Naive thymus-derived CD4-positive, alpha-beta T cell (primary cell): ENCODE measurements at regions not wholly inside any gene's neighbourhood (a gene's known extent, or its start where the extent isn't known, plus 50 kb on each side); places are given as distances from the start of the nearest gene placed in this dataset.
"Not testable (repeated sequence)": the region's sequence is repeated elsewhere in the genome, so short reads cannot be mapped to it uniquely, and the experiment has no call there.

Experiments
- ATAC-seq: fragments of 150-1000 bp; cut with Tn5 transposase; 2 replicates; pipeline ENCODE4 v1.10.0; 2021; ENCODE audit warnings: mild to moderate bottlenecking, moderate library complexity
- CTCF ChIA-PET: fragments of 350-600 bp; sonication (Branson Sonifier 250); formaldehyde crosslinking; loops from one replicate; lab custom pipeline; 2021; ENCODE audit warnings: antibody characterized with exemption; lab: Charles Lee
- POLR2A ChIA-PET: fragments of 350-600 bp; sonication (Branson Sonifier 250); formaldehyde crosslinking; loops from one replicate; lab custom pipeline; 2021; ENCODE audit warnings: antibody characterized with exemption, inconsistent platforms; lab: Charles Lee
- DNase-seq, 9 donors: peaks; one replicate each; pipeline versions ENCODE4 v3.0.0 to v3.0.0-alpha.2; 2020 to 2022; ENCODE audit warnings: mixed read lengths in 1 of 9
- H3K27ac ChIP-seq: one replicate; pipeline ENCODE4 v1.7.0; 2013; ENCODE audit warnings: mild to moderate bottlenecking, low read depth, low read length, moderate library complexity
- H3K27me3 ChIP-seq, 2 donors: one replicate each; pipeline ENCODE4 v1.7.0; 2013; ENCODE audit warnings: low read length in 2 of 2, mild to moderate bottlenecking in 2 of 2, moderate library complexity in 2 of 2; ENCODE audit not compliant: control insufficient read depth in 2 of 2, insufficient read depth in 2 of 2
- H3K36me3 ChIP-seq, 3 experiments: 1 replicate in 2 of 3; 2 replicates in 1 of 3; pipeline ENCODE4 v1.7.0; 2013; ENCODE audit warnings: low read length in 3 of 3, mild to moderate bottlenecking in 3 of 3, moderate library complexity in 1 of 3; ENCODE audit not compliant: insufficient read depth in 3 of 3, control insufficient read depth in 2 of 3
- H3K4me1 ChIP-seq, 2 donors: one replicate each; pipeline ENCODE4 v1.7.0; 2013; ENCODE audit warnings: low read length in 2 of 2, mild to moderate bottlenecking in 2 of 2, moderate library complexity in 1 of 2; ENCODE audit not compliant: control insufficient read depth in 2 of 2, insufficient read depth in 2 of 2
- H3K4me3 ChIP-seq: 2 replicates; pipeline ENCODE4 v1.7.0; 2013; ENCODE audit warnings: mild to moderate bottlenecking, low read length
- H3K9me3 ChIP-seq, 3 experiments: 1 replicate in 2 of 3; 2 replicates in 1 of 3; pipeline ENCODE4 v1.7.0; 2013; ENCODE audit warnings: low read length in 3 of 3; ENCODE audit not compliant: control insufficient read depth in 2 of 3
- H3K27ac Mint-ChIP-seq, 9 donors: one replicate each; pipeline ENCODE4 v1.8.0; 2020 to 2022; ENCODE audit warnings: mixed read lengths in 9 of 9, mild to moderate bottlenecking in 8 of 9, moderate library complexity in 5 of 9, inconsistent platforms in 2 of 9
- H3K27me3 Mint-ChIP-seq, 5 donors: one replicate each; pipeline ENCODE4 v1.8.0; 2021 to 2022; ENCODE audit warnings: mixed read lengths in 5 of 5, mild to moderate bottlenecking in 1 of 5
- H3K36me3 Mint-ChIP-seq, 5 donors: one replicate each; pipeline ENCODE4 v1.8.0; 2020 to 2022; ENCODE audit warnings: mixed read lengths in 5 of 5, mild to moderate bottlenecking in 3 of 5, inconsistent platforms in 1 of 5
- H3K4me1 Mint-ChIP-seq, 7 donors: one replicate each; pipeline ENCODE4 v1.8.0; 2020 to 2022; ENCODE audit warnings: mixed read lengths in 7 of 7, mild to moderate bottlenecking in 3 of 7, inconsistent platforms in 1 of 7
- H3K4me3 Mint-ChIP-seq, 10 donors: one replicate each; pipeline ENCODE4 v1.8.0; 2020 to 2022; ENCODE audit warnings: mild to moderate bottlenecking in 10 of 10, mixed read lengths in 10 of 10, moderate library complexity in 6 of 10, inconsistent platforms in 2 of 10
- H3K9me3 Mint-ChIP-seq, 11 donors: one replicate each; pipeline ENCODE4 v1.8.0; 2020 to 2022; ENCODE audit warnings: mixed read lengths in 11 of 11, mild to moderate bottlenecking in 4 of 11, inconsistent platforms in 1 of 11, moderate library complexity in 1 of 11
- intact Hi-C, 2 donors: fragments of 100-400 bp; cut with micrococcal nuclease; formaldehyde crosslinking; loops; one replicate each; pipeline ENCODE4 v1.15.1; 2023

DNA sequence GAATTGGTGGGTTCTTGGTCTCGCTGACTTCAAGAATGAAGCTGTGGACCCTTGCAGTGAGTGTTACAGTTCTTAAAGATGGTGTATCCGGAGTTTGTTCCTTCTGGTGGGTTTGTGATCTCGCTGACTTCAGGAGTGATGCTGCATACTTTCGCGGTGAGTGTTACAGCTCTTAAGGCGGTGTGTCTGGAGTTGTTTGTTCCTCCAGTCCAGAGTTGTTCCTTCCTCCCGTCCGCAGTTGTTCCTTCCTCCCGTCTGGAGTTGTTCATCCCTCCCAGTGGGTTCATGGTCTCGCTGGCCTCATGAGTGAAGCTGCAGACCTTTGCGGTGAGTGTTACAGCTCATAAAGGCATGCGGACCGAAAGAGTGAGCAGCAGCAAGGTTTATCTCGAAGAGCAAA is 159.6 kb upstream of the ADAMTSL1 start:
- CTCF ChIA-PET: no interaction called here
- ATAC-seq (no peak), DNase-seq (no peak)
- Histone ChIP-seq H3K27ac (no peak overlapping the region), H3K27me3 (no peaks in the 10 kb centered on the region), H3K4me1 (no peaks in the 10 kb centered on the region), H3K9me3 (no peaks in the 10 kb centered on the region), H3K4me3 (no peak overlapping the region), H3K36me3 (no peaks in the 10 kb centered on the region)
- Mint-ChIP-seq H3K27ac (peak overlapping the region in 1 of 9 donors; percentile 20), H3K36me3 (no peaks in the 10 kb centered on the region), H3K9me3 (peaks cover 0 to 32% (median 8%) of the 10 kb centered on the region in 11 donors), H3K4me1 (no peaks in the 10 kb centered on the region), H3K4me3 (no peak overlapping the region), H3K27me3 (peaks cover 0 to 10% (median 0%) of the 10 kb centered on the region in 5 donors)
- intact Hi-C loops: no loop called here
- POLR2A ChIA-PET: no interaction called here

DNA sequence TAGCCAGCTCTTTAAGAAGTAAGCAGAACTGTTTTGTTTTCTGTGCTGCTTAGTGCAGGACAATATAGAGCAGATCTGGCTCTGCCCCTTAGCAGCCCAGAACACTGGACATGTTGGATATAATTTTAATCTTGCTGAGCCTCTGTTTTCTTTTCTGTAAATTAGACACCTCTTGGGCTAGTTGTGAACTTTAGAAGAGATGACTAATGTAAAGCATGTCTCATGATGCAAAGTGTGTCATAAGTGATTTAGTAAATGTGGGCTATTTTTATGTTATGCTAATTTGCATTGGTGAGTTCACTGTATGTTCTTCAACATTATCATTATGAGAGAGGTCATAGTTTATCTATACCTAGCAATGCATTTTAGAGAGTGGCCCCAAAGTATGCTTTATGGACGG is 156.1 kb upstream of the ADAMTSL1 start:
- H3K36me3 ChIP-seq: no peaks in the 10 kb centered on the region
- no peak overlapping the region for H3K27ac ChIP-seq
- Mint-ChIP-seq H3K27ac (no peak overlapping the region), H3K9me3 (peaks cover 0 to 20% (median 3%) of the 10 kb centered on the region in 11 donors), H3K4me1 (no peaks in the 10 kb centered on the region), H3K4me3 (no peak overlapping the region), H3K36me3 (no peaks in the 10 kb centered on the region), H3K27me3 (peaks cover 0 to 15% (median 4%) of the 10 kb centered on the region in 5 donors)
- ATAC-seq (no peak), DNase-seq (no peak)
- no peaks in the 10 kb centered on the region for H3K4me1 ChIP-seq
- intact Hi-C loops: no loop called here
- no peaks in the 10 kb centered on the region for H3K9me3 ChIP-seq
- H3K4me3 ChIP-seq: no peak overlapping the region
- CTCF ChIA-PET: no interaction called here
- H3K27me3 ChIP-seq: no peaks in the 10 kb centered on the region
- POLR2A ChIA-PET: interaction anchor here (0.6 kb wide), 1 partner anchor 634 kb away, joined by 3 read pairs; no protein-coding TSS in a partner anchor

DNA sequence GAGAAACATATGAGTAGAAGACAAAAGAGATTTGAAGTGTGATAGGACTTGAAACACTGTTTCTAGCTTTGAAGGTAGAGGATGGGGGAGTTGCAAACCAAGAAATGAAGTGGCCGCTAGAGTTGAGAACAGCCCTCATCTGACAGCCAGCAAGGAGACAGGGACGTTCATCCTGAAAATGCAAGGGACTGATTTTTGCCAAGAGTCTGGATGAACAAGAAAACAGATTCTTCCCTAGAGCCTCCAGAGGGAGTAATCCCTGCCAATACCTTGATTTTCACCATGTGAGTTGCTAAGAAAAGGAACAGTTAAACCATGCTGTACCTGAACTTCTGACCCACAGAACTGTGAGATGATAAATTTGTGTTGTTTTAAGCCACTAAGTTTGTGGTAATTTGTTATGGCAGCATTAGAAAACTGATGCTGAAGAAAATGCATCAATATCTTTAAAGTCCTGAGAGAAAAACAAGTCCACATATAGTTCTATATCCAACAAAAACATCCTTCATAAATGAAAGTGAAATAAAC is 154.0 kb upstream of the ADAMTSL1 start:
- ATAC-seq: no peak
- Mint-ChIP-seq H3K4me1 (no peaks in the 10 kb centered on the region), H3K27me3 (peaks cover 0 to 15% (median 4%) of the 10 kb centered on the region in 5 donors), H3K4me3 (no peak overlapping the region), H3K36me3 (no peaks in the 10 kb centered on the region), H3K9me3 (peaks cover 0 to 15% (median 3%) of the 10 kb centered on the region in 11 donors), H3K27ac (no peak overlapping the region)
- H3K36me3 ChIP-seq: no peaks in the 10 kb centered on the region
- no peak overlapping the region for H3K27ac ChIP-seq
- ChIA-PET POLR2A (no interaction called here), CTCF (no interaction called here)
- no peak overlapping the region for H3K4me3 ChIP-seq
- DNase-seq: no peak
- intact Hi-C loops: no loop called here
- no peaks in the 10 kb centered on the region for H3K9me3 ChIP-seq
- no peaks in the 10 kb centered on the region for H3K27me3 ChIP-seq
- H3K4me1 ChIP-seq: no peaks in the 10 kb centered on the region

- ATAC-seq: no peak
- H3K4me3 ChIP-seq: no peak overlapping the region
- no peak overlapping the region for H3K27ac ChIP-seq
- ChIA-PET CTCF (no interaction called here), POLR2A (no interaction called here)
- Mint-ChIP-seq H3K27ac (no peak overlapping the region), H3K9me3 (peaks cover 0 to 8% (median 0%) of the 10 kb centered on the region in 11 donors), H3K4me3 (no peak overlapping the region), H3K4me1 (no peaks in the 10 kb centered on the region), H3K36me3 (no peaks in the 10 kb centered on the region), H3K27me3 (peaks cover 0 to 11% (median 5%) of the 10 kb centered on the region in 5 donors)
- no peaks in the 10 kb centered on the region for H3K4me1 ChIP-seq
- no peaks in the 10 kb centered on the region for H3K36me3 ChIP-seq
- DNase-seq: no peak
- intact Hi-C loops: no loop called here
- no peaks in the 10 kb centered on the region for H3K9me3 ChIP-seq
- no peaks in the 10 kb centered on the region for H3K27me3 ChIP-seq
These were observed 148.8 kb upstream of the ADAMTSL1 start for GRCh38 chr9:18324928-18325745.

DNA sequence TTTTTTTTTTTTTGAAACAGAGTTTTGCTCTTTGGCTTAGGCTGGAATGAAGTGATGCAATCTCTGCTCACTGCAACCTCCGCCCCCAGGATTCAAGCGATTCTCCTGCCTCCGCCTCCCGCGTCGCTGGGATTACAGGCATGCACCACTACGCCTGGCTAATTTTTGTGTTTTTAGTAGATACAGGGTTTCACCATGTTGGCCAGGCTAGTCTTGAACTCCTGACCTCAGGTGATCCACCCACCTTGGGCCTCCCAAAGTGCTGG is 148.3 kb upstream of the ADAMTSL1 start:
- ATAC-seq, intact Hi-C loops, H3K27ac ChIP-seq, H3K4me3 Mint-ChIP-seq, H3K27ac Mint-ChIP-seq, CTCF ChIA-PET, H3K36me3 ChIP-seq, H3K27me3 Mint-ChIP-seq, H3K4me3 ChIP-seq, H3K4me1 Mint-ChIP-seq, H3K9me3 ChIP-seq, DNase-seq, H3K36me3 Mint-ChIP-seq, POLR2A ChIA-PET, H3K4me1 ChIP-seq, H3K27me3 ChIP-seq: not testable (repeated sequence)
- H3K9me3 Mint-ChIP-seq: peaks cover 0 to 10% (median under 1%) of the 10 kb centered on the region in 11 donors

GRCh38 chr9:18327121-18327520 is 146.8 kb upstream of the ADAMTSL1 start:
- no peak overlapping the region for H3K4me3 ChIP-seq
- Mint-ChIP-seq H3K4me1 (no peaks in the 10 kb centered on the region), H3K9me3 (peaks cover 0 to 14% (median 2%) of the 10 kb centered on the region in 11 donors), H3K36me3 (no peaks in the 10 kb centered on the region), H3K27ac (no peak overlapping the region), H3K27me3 (peaks cover 0 to 10% (median 4%) of the 10 kb centered on the region in 5 donors), H3K4me3 (no peak overlapping the region)
- no peak for ATAC-seq
- no peaks in the 10 kb centered on the region for H3K9me3 ChIP-seq
- POLR2A ChIA-PET: no interaction called here
- no peaks in the 10 kb centered on the region for H3K27me3 ChIP-seq
- intact Hi-C loops: no loop called here
- H3K27ac ChIP-seq: no peak overlapping the region
- no peaks in the 10 kb centered on the region for H3K36me3 ChIP-seq
- no peaks in the 10 kb centered on the region for H3K4me1 ChIP-seq
- CTCF ChIA-PET: no interaction called here
- DNase-seq: no peak
